ENCODE measurements at regions not wholly inside any gene's neighbourhood (a gene's known extent, or its start where the extent isn't known, plus 50 kb on each side); places are given as distances from the start of the nearest gene placed in this dataset.

DNA sequence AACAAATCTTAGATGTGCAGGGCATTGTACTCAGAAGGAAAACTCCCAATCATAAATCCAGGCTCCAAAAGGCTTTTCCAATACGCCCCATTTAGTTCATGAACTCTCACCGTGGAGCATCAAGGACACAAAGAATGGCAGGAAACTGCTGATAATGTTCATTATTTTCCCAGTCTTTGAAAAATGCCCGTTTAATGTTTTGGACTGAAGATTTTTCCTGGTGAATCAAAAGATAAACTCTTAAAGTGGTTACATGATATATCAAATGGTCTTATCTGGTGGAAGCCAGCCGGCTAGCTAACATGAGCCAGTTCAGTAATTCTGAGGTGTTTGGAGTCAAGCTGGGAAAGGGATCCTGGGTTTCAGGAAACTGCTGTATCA, 62.1 kb upstream of the AP1S2 start:
- Histone ChIP-seq H3K9me3 (replicated peaks in 1 of 3) (no peaks in the 10 kb centered on the region), H3K4me1 (replicated peaks in 1 of 2) (peaks cover 0 to 7% of the 10 kb centered on the region in 2 donors), H3K36me3 (replicated peaks in 1 of 2) (no peaks in the 10 kb centered on the region), H3K27me3 (peaks cover 5% of the 10 kb centered on the region), H3K27ac (no peak overlapping the region), H3K4me3 (no peak overlapping the region)
- WGBS, 4 donors = 5 to 26% (median 19%) methylated on average over 4 of the region's 4 CpGs
- peak in 1 of 7 donors; percentile 17 for DNase-seq
- intact Hi-C loops (cut with DNase I) = no loop called here
- TF ChIP-seq, protein P1, sequence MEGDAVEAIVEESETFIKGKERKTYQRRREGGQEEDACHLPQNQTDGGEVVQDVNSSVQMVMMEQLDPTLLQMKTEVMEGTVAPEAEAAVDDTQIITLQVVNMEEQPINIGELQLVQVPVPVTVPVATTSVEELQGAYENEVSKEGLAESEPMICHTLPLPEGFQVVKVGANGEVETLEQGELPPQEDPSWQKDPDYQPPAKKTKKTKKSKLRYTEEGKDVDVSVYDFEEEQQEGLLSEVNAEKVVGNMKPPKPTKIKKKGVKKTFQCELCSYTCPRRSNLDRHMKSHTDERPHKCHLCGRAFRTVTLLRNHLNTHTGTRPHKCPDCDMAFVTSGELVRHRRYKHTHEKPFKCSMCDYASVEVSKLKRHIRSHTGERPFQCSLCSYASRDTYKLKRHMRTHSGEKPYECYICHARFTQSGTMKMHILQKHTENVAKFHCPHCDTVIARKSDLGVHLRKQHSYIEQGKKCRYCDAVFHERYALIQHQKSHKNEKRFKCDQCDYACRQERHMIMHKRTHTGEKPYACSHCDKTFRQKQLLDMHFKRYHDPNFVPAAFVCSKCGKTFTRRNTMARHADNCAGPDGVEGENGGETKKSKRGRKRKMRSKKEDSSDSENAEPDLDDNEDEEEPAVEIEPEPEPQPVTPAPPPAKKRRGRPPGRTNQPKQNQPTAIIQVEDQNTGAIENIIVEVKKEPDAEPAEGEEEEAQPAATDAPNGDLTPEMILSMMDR (IDR thresholded peaks at IDR 0.05) = no peak
- TF ChIP-seq POLR2A (IDR thresholded peaks at IDR 0.05) = no peak

DNA sequence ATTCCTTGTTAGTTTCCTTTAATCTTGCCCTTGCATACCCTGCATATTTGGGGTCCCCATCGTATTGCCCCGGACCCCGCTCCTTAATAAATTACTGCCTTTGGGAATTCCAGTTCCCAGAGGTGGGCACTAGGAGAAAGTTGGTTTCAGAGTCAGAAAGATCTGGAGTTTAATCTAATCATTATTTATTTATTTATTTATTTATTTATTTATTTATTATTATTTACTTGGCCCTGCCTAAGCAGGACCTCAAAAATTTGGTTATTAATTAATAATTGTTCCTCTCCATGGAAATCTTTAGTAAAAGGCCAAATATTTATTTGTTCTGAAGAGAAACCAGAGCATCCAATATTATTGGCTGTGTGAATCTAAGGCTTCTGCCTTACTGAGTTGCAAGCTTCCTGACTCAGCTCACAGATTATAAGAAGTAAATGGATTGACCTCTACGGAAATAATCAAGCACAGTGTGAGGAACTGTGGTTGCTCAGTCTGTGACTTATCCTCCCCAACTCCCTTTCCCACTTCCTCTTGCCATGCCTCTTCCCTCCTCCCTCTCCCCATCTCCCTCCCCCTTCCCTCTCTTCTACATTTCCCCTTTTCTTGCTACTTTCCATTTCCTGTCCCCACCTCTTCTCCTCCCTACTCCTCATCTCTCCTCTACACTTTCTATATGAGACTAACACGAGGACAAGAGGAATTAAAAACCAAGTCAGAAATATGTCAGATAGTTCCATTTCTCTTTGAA, 61.5 kb upstream of the AP1S2 start:
- H3K36me3 ChIP-seq (replicated peaks in 1 of 2) = no peaks in the 10 kb centered on the region
- TF ChIP-seq POLR2A (IDR thresholded peaks at IDR 0.05) = no peak
- TF ChIP-seq, protein P1 (IDR thresholded peaks at IDR 0.05) = no peak
- no peak overlapping the region for H3K4me3 ChIP-seq
- peaks cover 0 to 7% of the 10 kb centered on the region in 2 donors for H3K4me1 ChIP-seq (replicated peaks in 1 of 2)
- H3K27ac ChIP-seq = no peak overlapping the region
- peak in 1 of 7 donors; percentile 9 for DNase-seq
- H3K27me3 ChIP-seq = peaks cover 5% of the 10 kb centered on the region
- no peaks in the 10 kb centered on the region for H3K9me3 ChIP-seq (replicated peaks in 1 of 3)
- WGBS, 4 donors = 39 to 59% (median 50%) methylated on average over 5 of the region's 5 CpGs
- intact Hi-C loops (cut with DNase I) = no loop called here

DNA sequence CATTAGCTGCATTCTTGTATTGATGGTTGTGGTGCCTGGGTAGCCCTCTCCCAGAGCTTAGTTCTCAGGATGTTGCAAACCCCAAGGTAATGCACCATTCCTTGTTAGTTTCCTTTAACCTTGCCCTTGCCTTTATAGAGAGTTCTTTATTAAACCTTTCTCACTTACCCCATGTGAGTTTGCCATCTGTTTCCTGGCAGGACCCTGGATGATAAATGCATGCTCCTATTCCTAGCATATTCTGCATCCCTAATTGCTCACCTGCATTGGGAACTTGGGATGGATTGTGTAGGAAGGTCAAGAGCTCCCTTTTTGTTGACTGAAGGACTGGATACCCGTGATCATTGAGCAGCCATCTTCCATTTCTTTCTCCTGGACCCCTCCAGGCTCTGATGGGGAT, 59.9 kb upstream of the AP1S2 start:
- DNase-seq = no peak
- H3K9me3 ChIP-seq (replicated peaks in 1 of 3) = no peaks in the 10 kb centered on the region
- WGBS, 4 donors = 56 to 81% (median 81%) methylated on average over 1 of the region's 1 CpG; no CpG with 5 or more reads in 1 of the 4 donors
- H3K27ac ChIP-seq = no peak overlapping the region
- peaks cover 5% of the 10 kb centered on the region for H3K27me3 ChIP-seq
- intact Hi-C loops (cut with DNase I) = no loop called here
- H3K4me3 ChIP-seq = no peak overlapping the region
- H3K4me1 ChIP-seq (replicated peaks in 1 of 2) = peaks cover 0 to 7% of the 10 kb centered on the region in 2 donors
- no peaks in the 10 kb centered on the region for H3K36me3 ChIP-seq (replicated peaks in 1 of 2)
- TF ChIP-seq, protein P1 (IDR thresholded peaks at IDR 0.05) = no peak
- TF ChIP-seq POLR2A (IDR thresholded peaks at IDR 0.05) = no peak

- TF ChIP-seq, protein P1 (IDR thresholded peaks at IDR 0.05) = no peak
- no peak for TF ChIP-seq POLR2A (IDR thresholded peaks at IDR 0.05)
- WGBS, 4 donors = 75 to 94% (median 85%) methylated on average over 1 of the region's 1 CpG
- intact Hi-C loops (cut with DNase I) = no loop called here
These were observed 58.5 kb upstream of the AP1S2 start for GRCh38 chrX:15913146-15913545.

More at GRCh38 chrX:15913146-15913545, 58.5 kb upstream of the AP1S2 start:
- H3K36me3 ChIP-seq (replicated peaks in 1 of 2) = no peaks in the 10 kb centered on the region
- no peak overlapping the region for H3K27ac ChIP-seq
- H3K4me1 ChIP-seq (replicated peaks in 1 of 2) = peaks cover 0 to 7% of the 10 kb centered on the region in 2 donors
- no peaks in the 10 kb centered on the region for H3K9me3 ChIP-seq (replicated peaks in 1 of 3)
- H3K4me3 ChIP-seq = no peak overlapping the region
- DNase-seq = no peak
- H3K27me3 ChIP-seq = peaks cover 10% of the 10 kb centered on the region

All from adrenal gland (tissue), 9 donors.